ENCODE measurements at regions not wholly inside any gene's neighbourhood (a gene's known extent, or its start where the extent isn't known, plus 50 kb on each side); places are given as distances from the start of the nearest gene placed in this dataset.

GRCh38 chr15:95024351-95024750 lies 793.0 kb downstream of the MCTP2 start:
- Histone ChIP-seq H2AFZ (ENCODE audit: low read depth) (no peak overlapping the region), H3K9ac (no peak overlapping the region), H3K27me3 (ENCODE audit: insufficient read depth) (no peaks in the 10 kb centered on the region), H3F3A (replicated peaks; ENCODE audit: insufficient read depth) (no peaks in the 10 kb centered on the region), H3K9me3 (0 out of 2 replicates have a peak, but pooled peaks cover 10% of the 10 kb centered on the region), H4K20me1 (ENCODE audit: insufficient read depth) (no peaks in the 10 kb centered on the region), H3K79me2 (ENCODE audit: insufficient read depth) (no peaks in the 10 kb centered on the region), H3K36me3 (replicated peaks in 1 of 2; ENCODE audit: control insufficient read depth in 1 of 2, insufficient read depth in 2 of 2, low read length in 1 of 2) (no peaks in the 10 kb centered on the region), H3K9me2 (no peaks in the 10 kb centered on the region), H3K4me1 (ENCODE audit: control insufficient read depth in 1 of 2, insufficient read depth in 2 of 2, low read depth in 1 of 2, low read length in 1 of 2) (no peaks in the 10 kb centered on the region), H3K4me3 (ENCODE audit: low read depth in 2 of 2, low read length in 1 of 2) (peak overlapping the region in 1 of 2 experiments; percentile 35; a peak in 1 of 4 replicates), H3K27ac (ENCODE audit: low read depth in 2 of 2, low read length in 1 of 2) (no peak overlapping the region), H3K4me2 (no peak overlapping the region)
- ChIA-PET CTCF (no interaction called here), POLR2A (no interaction called here)
- TF ChIP-seq ELF1 (IDR thresholded peaks at IDR 0.05) (no peak), MAX (IDR thresholded peaks at IDR 0.05; ENCODE audit: low read depth) (no peak), RXRA (IDR thresholded peaks at IDR 0.05; ENCODE audit: borderline replicate concordance, low read depth) (no peak), GATA2 (CRISPR knock-in tag; IDR thresholded peaks at IDR 0.05) (no peak), FOXM1 (IDR thresholded peaks at IDR 0.05; ENCODE audit: low read depth) (no peak)
- no peak for DNase-seq
- 0% methylated on average over 2 of the region's 2 CpGs for WGBS (ENCODE audit: low lambda C conversion rate)

- H3K4me2 ChIP-seq, result no peak overlapping the region
- no peak overlapping the region; a peak in 1 of 4 replicates for H3K4me3 ChIP-seq (ENCODE audit: low read depth in 2 of 2, low read length in 1 of 2)
- DNase-seq, result peak; percentile 24
- no peak overlapping the region for H3K9ac ChIP-seq
- TF ChIP-seq SMC3 (IDR thresholded peaks at IDR 0.05; ENCODE audit: low read depth, low read length), result peak; percentile 12; the same call in 1 of the 2 replicates
- no peak for TF ChIP-seq MXI1 (IDR thresholded peaks at IDR 0.05; ENCODE audit: low read depth, low read length)
- peak; percentile 49 for TF ChIP-seq RAD21 (IDR thresholded peaks at IDR 0.05; ENCODE audit: low read length)
- peak; percentile 33 for TF ChIP-seq CTCF (IDR thresholded peaks at IDR 0.05)
- H3K4me1 ChIP-seq (ENCODE audit: control insufficient read depth in 1 of 2, insufficient read depth in 2 of 2, low read depth in 1 of 2, low read length in 1 of 2), result no peaks in the 10 kb centered on the region
- ChIA-PET CTCF (interaction anchor here (0.6 to 1.2 kb wide), 3 partner anchors 9 to 26 kb away, joined by 3 read pairs; no protein-coding TSS in a partner anchor), POLR2A (no interaction called here)
- H3K27me3 ChIP-seq (ENCODE audit: insufficient read depth), result no peaks in the 10 kb centered on the region
- no peak overlapping the region for H2AFZ ChIP-seq (ENCODE audit: low read depth)
- no peaks in the 10 kb centered on the region for H3K9me2 ChIP-seq
- no peaks in the 10 kb centered on the region for H3K79me2 ChIP-seq (ENCODE audit: insufficient read depth)
- 11% methylated on average over 5 of the region's 5 CpGs for WGBS (ENCODE audit: low lambda C conversion rate)
- H3F3A ChIP-seq (replicated peaks; ENCODE audit: insufficient read depth), result no peaks in the 10 kb centered on the region
- no peak overlapping the region for H3K27ac ChIP-seq (ENCODE audit: low read depth in 2 of 2, low read length in 1 of 2)
- no peaks in the 10 kb centered on the region for H4K20me1 ChIP-seq (ENCODE audit: insufficient read depth)
- no peaks in the 10 kb centered on the region for H3K36me3 ChIP-seq (replicated peaks in 1 of 2; ENCODE audit: control insufficient read depth in 1 of 2, insufficient read depth in 2 of 2, low read length in 1 of 2)
- H3K9me3 ChIP-seq, result 0 out of 2 replicates have a peak, but pooled peaks cover 10% of the 10 kb centered on the region
These were observed 794.8 kb downstream of the MCTP2 start for GRCh38 chr15:95025924-95026728.
